Activated T-cell treated with anti-CD3 and anti-CD28 coated beads, Interleukin-2, amount 50 U/mL, for 48 hours (primary cell): ENCODE measurements at regions not wholly inside any gene's neighbourhood (a gene's known extent, or its start where the extent isn't known, plus 50 kb on each side); places are given as distances from the start of the nearest gene placed in this dataset.
"Not testable (repeated sequence)": the region's sequence is repeated elsewhere in the genome, so short reads cannot be mapped to it uniquely, and the experiment has no call there.

Experiments
- DNase-seq, 2 experiments: peaks; one replicate each; pipeline ENCODE4 v3.0.0-alpha.2; 2020

DNA sequence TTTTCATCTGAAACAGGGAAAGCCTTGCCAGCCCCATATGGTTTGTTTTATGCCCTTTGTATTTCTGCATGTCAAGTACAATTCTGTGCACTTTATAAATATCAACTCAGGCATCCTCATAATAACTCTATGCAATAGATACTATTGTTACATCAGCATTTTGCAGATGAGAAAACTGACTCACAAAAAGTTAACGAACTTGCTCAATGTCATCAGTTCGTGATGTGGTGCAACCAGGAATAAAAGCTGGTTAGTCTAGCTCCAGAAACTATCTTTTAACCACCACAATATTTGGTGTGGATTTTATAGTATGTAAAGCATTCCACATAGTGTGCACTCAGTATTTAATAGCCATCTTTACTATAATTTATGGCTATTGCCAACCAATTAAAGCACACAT lies 134.9 kb downstream of the MRPS30 start:
- DNase-seq: no peak

- DNase-seq: no peak
Observed at GRCh38 chr5:44945743-44946142, 137.0 kb downstream of the MRPS30 start.

GRCh38 chr5:44949687-44950086 lies 140.9 kb downstream of the MRPS30 start:
- DNase-seq: no peak

DNA sequence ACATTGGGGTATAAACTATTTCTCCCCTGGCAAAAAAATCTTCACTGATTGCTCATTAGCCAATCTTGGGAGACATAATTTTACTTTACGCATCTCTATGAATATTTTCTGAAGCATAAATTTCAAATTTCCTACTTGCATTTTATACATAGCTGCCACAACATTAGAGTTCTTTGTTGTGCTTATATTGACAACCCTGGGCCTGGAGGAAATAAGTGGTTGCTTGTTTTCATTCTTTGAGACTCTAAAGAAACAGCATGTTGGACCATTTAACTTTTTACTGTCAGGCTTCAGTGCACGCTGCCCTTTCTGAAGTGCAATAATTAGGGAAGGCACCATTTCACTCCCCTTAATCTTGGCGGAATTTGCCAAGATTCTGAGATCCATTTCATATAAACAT lies 142.6 kb downstream of the MRPS30 start:
- no peak for DNase-seq

GRCh38 chr5:44952376-44952775 lies 143.6 kb downstream of the MRPS30 start:
- no peak for DNase-seq

- DNase-seq: no peak
Observed at GRCh38 chr5:44953078-44953477, 144.3 kb downstream of the MRPS30 start.

- not testable (repeated sequence) for DNase-seq
Observed at GRCh38 chr5:44958943-44959454, 150.3 kb downstream of the MRPS30 start.

- DNase-seq: no peak
Observed at GRCh38 chr5:44969825-44970224, 161.1 kb downstream of the MRPS30 start.

- DNase-seq: not testable (repeated sequence)
Observed at GRCh38 chr5:44970963-44971362, 162.2 kb downstream of the MRPS30 start.

DNA sequence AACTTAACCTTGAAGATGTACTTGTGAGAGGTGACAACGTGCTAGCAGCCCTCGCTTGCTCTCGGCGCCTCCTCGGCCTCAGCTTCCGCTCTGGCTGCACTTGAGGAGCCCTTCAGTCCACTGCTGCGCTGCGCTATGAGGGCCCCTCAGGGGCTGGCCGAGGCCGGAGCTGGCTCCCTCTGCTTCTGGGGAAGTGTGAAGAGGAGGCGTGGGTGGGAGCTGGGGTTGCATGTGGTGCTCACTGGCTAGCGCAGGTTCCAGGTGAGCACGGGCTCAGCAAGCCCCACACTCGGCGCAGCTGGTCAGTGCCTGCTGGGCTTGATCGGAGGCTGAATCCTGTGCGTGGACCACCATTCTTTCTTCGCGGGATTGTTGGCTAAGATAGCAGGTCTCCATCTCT lies 166.1 kb downstream of the MRPS30 start:
- DNase-seq: no peak

GRCh38 chr5:44981708-44982107 lies 173.0 kb downstream of the MRPS30 start:
- no peak for DNase-seq

DNA sequence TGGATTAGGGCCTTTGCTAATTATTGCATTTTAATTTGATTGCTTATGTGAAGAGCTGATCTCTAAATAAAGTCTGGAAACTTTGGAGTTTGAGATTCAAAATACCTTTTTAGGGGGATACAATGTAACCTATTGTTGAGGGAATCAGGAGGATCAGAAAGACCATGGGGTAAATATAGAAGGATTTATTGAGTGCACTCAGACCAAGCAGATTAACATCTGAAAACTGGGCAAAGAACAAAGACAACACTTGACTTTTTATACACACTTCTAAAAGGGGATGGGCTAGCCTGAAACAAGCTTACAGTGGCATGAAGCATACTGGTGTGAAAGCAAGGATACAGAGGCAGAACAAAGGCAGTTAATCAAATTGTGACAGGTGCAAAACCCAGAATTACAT lies 174.3 kb downstream of the MRPS30 start:
- DNase-seq: no peak

DNA sequence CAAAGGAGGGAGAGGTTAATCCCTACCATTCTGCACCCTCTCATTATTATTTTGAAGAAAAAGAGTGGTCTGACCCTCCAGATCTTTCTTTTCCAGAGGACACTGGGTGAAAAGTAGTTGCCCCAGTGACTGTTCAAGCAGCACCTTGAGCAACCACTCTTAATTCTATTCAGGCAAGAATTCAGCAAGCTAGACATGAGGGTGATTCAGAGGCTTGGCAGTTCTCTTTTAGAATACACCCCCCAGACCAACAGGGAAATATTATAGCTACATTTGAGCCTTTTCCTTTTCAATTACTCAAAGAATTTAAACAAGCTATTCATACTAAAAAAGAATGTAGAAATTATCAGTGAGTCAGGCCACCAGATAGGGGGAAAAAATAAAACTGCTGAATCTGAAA lies 178.3 kb downstream of the MRPS30 start:
- no peak for DNase-seq

DNA sequence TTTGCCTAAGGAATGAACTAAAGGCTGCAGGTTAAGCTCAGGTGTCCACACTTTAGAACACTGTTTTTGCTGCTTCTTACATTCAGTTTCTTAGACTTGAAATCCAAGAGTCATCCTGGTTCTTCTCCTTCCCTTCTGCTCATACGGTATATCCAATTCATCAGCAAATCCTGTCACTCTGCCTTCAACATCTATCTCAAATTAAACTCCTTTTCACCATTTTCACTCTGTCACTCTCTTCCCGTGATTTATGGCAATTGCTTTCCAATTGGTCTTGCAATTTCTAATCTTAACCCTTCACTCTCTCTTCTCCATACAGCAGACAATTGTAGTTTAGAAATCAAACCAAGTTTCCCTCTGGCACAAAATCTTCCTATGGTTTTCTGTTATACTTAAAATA lies 182.9 kb downstream of the MRPS30 start:
- no peak for DNase-seq

GRCh38 chr5:44993286-44993685 lies 184.5 kb downstream of the MRPS30 start:
- DNase-seq: no peak

DNA sequence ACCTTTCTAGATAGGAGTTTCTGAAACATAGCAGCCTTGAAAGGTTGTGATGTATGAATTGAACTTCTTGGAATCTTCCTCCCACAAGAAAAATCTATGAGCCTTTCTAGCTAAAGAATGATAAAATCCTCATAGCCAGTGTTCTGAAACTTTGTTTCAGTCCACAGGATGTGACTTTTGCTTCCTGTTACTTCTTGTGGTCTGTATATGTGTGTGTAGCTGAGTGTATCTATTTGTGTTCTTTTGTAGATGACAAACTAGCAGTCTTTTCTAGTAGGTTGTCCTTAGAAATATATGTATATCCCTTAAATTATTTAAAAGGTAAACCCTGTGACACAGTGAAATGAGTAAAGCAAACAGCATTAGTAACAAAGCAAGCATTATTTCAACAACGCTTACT lies 188.8 kb downstream of the MRPS30 start:
- DNase-seq: no peak

DNA sequence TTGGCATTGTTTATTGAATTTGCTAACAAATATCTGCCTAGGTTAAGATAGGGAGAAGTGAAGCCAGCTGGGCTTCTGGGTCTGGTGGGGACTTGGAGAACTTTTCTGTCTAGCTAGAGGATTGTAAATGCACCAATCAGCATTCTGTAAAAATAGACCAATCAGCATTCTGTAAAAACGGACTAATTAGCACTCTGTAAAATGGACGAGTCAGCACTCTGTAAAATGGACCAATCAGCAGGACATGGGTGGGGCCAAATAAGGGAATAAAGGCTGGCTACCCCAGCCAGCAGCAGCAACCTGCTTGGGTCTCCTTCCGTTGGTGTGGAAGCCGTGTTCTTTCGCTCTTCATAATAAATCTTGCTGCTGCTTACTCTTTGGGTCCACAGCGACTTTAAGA lies 198.4 kb downstream of the MRPS30 start:
- not testable (repeated sequence) for DNase-seq

GRCh38 chr5:45017568-45017967 lies 208.8 kb downstream of the MRPS30 start:
- DNase-seq: no peak

- DNase-seq: no peak
Observed at GRCh38 chr5:45029553-45029952, 220.8 kb downstream of the MRPS30 start.

DNA sequence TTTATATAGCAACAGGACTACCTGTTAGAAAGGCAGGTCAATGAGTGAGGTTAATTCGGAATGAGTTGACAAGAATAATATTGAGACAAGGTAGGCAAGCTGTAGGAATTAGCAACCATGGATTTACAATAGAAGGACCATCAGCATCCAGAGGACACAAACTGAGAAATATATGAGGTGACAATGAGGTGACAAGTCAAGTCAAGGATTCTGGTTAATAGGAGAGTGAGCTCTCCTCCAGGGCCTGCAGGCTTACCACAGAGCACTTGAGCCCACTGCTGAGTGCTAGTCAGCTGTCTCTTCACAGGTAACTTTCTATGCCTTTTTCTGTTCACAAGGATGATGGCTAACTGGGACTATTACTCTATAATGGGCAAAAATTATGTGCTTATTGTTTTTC lies 227.2 kb downstream of the MRPS30 start:
- no peak for DNase-seq

- DNase-seq: no peak
Observed at GRCh38 chr5:45037927-45038326, 229.2 kb downstream of the MRPS30 start.

- no peak for DNase-seq
Observed at GRCh38 chr5:45038366-45038987, 229.7 kb downstream of the MRPS30 start.

DNA sequence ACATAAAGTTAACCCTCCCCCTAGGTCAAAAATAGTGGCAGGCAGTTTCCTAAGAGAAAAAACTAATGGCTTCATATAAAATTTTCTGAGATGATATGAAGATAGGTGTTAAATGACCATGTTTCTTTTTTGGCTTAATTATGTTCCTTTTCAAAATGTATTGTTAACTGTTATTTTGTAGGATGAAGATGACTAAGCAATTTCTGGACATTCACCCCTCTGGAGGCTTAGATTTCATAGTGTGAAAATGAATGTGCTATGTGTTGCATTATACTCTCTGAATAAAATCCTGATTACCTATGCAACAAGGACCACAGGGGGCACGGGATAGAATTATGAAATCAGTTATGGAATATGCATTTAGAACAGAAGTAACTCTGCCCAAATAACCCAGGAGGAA lies 233.5 kb downstream of the MRPS30 start:
- DNase-seq: no peak

DNA sequence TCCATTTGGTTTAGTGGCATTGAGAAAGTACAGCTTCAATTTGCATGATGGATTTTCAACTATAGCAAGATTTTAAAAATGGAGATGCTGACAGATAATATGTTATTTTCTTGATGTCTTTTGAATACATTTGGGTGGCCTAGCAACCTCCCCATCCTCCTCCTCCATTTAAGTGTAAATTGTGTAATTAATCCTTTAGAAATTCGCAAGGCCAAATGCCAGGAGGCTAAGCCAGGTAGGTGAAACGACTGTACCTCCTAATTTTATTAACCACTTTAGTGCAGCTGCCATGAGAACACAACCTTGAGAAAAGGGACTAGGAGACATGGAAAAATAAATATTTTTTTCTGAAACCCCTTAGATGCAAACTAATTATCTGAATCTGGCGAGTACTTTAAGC lies 248.8 kb downstream of the MRPS30 start:
- no peak for DNase-seq

GRCh38 chr5:45060724-45061123 lies 252.0 kb downstream of the MRPS30 start:
- no peak for DNase-seq
